ENCODE measurements at regions not wholly inside any gene's neighbourhood (a gene's known extent, or its start where the extent isn't known, plus 50 kb on each side); places are given as distances from the start of the nearest gene placed in this dataset.
"Not testable (repeated sequence)": the region's sequence is repeated elsewhere in the genome, so short reads cannot be mapped to it uniquely, and the experiment has no call there.

- no peak overlapping the region for H3K4me3 ChIP-seq
- H3K9me3 ChIP-seq = peaks cover 0 to 5% (median 0%) of the 10 kb centered on the region in 4 donors
- no peak overlapping the region for H3K27ac ChIP-seq
- 82 to 97% (median 86%) methylated on average over 3 of the region's 3 CpGs for WGBS, 5 donors
- H3K27me3 ChIP-seq = no peaks in the 10 kb centered on the region
- intact Hi-C loops (cut with DNase I; ENCODE audit: low total_unique reads) = no loop called here
- no peaks in the 10 kb centered on the region for H3K4me1 ChIP-seq
- no peak for TF ChIP-seq CTCF (IDR thresholded peaks at IDR 0.05)
- no peak for TF ChIP-seq POLR2A (IDR thresholded peaks at IDR 0.05)
- no peak for TF ChIP-seq EP300 (IDR thresholded peaks at IDR 0.05)
- no peak for TF ChIP-seq POLR2AphosphoS5 (IDR thresholded peaks at IDR 0.05)
- DNase-seq = no peak
- no peaks in the 10 kb centered on the region for H3K36me3 ChIP-seq
These were observed 596.8 kb upstream of the FBXO33 start for GRCh38 chr14:40028991-40029390.

- TF ChIP-seq CTCF (IDR thresholded peaks at IDR 0.05) (no peak), POLR2A (IDR thresholded peaks at IDR 0.05) (no peak), EP300 (IDR thresholded peaks at IDR 0.05) (no peak), POLR2AphosphoS5 (IDR thresholded peaks at IDR 0.05) (no peak)
- WGBS, 5 donors = 41 to 90% (median 86%) methylated on average over 2 of the region's 2 CpGs
These were observed 592.9 kb upstream of the FBXO33 start for GRCh38 chr14:40025101-40025500.

GRCh38 chr14:40010961-40011360 is 578.7 kb upstream of the FBXO33 start:
- Histone ChIP-seq H3K27ac (no peak overlapping the region), H3K9me3 (peaks cover 0 to 6% (median 2%) of the 10 kb centered on the region in 4 donors), H3K36me3 (no peaks in the 10 kb centered on the region), H3K4me3 (no peak overlapping the region), H3K4me1 (no peaks in the 10 kb centered on the region), H3K27me3 (no peaks in the 10 kb centered on the region)
- TF ChIP-seq CTCF (IDR thresholded peaks at IDR 0.05) (no peak), POLR2A (IDR thresholded peaks at IDR 0.05) (no peak), POLR2AphosphoS5 (IDR thresholded peaks at IDR 0.05) (no peak), EP300 (IDR thresholded peaks at IDR 0.05) (no peak)
- 74 to 82% (median 76%) methylated on average over 3 of the region's 3 CpGs for WGBS, 5 donors
- intact Hi-C loops (cut with DNase I; ENCODE audit: low total_unique reads) = no loop called here
- DNase-seq = no peak

More at GRCh38 chr14:40025101-40025500, 592.9 kb upstream of the FBXO33 start:
- intact Hi-C loops (cut with DNase I; ENCODE audit: low total_unique reads) = no loop called here
- peaks cover 0 to 5% (median 0%) of the 10 kb centered on the region in 4 donors for H3K9me3 ChIP-seq
- H3K27me3 ChIP-seq = no peaks in the 10 kb centered on the region
- no peak for DNase-seq
- H3K4me1 ChIP-seq = no peaks in the 10 kb centered on the region
- H3K4me3 ChIP-seq = no peak overlapping the region
- H3K36me3 ChIP-seq = no peaks in the 10 kb centered on the region
- no peak overlapping the region for H3K27ac ChIP-seq

- H3K9me3 ChIP-seq = peaks cover 0 to 6% (median 2%) of the 10 kb centered on the region in 4 donors
- no peak for TF ChIP-seq EP300 (IDR thresholded peaks at IDR 0.05)
- no peak overlapping the region for H3K4me3 ChIP-seq
- H3K27ac ChIP-seq = no peak overlapping the region
- no peak for DNase-seq
- intact Hi-C loops (cut with DNase I; ENCODE audit: low total_unique reads) = no loop called here
- no peaks in the 10 kb centered on the region for H3K4me1 ChIP-seq
- no peaks in the 10 kb centered on the region for H3K27me3 ChIP-seq
- H3K36me3 ChIP-seq = no peaks in the 10 kb centered on the region
- 81 to 94% (median 85%) methylated on average over 4 of the region's 4 CpGs for WGBS, 5 donors
These were observed 577.5 kb upstream of the FBXO33 start for GRCh38 chr14:40009771-40010170.

GRCh38 chr14:40008345-40008744 is 576.1 kb upstream of the FBXO33 start:
- intact Hi-C loops (cut with DNase I; ENCODE audit: low total_unique reads) = not testable (repeated sequence)

More at GRCh38 chr14:40008345-40008744, 576.1 kb upstream of the FBXO33 start:
- H3K27ac ChIP-seq, H3K36me3 ChIP-seq, H3K9me3 ChIP-seq, DNase-seq, H3K4me1 ChIP-seq, H3K4me3 ChIP-seq, H3K27me3 ChIP-seq: not testable (repeated sequence)
- WGBS, 5 donors = 88 to 99% (median 94%) methylated on average over 2 of the region's 2 CpGs

Measured in stomach (tissue), 8 donors.